ENCODE measurements at regions not wholly inside any gene's neighbourhood (a gene's known extent, or its start where the extent isn't known, plus 50 kb on each side); places are given as distances from the start of the nearest gene placed in this dataset.

GRCh38 chr2:106339609-106340008 is 128.6 kb downstream of the RGPD3 start:
- WGBS (ENCODE audit: insufficient coverage, low coverage, low lambda C conversion rate, missing lambda C conversion rate): 59% methylated on average over 3 of the region's 3 CpGs
- no peak for TF ChIP-seq CTCF (IDR thresholded peaks at IDR 0.05)
- no peak for TF ChIP-seq POLR2A (IDR thresholded peaks at IDR 0.05)
- no peaks in the 10 kb centered on the region for H3K36me3 ChIP-seq
- no peaks in the 10 kb centered on the region for H3K9me3 ChIP-seq
- ATAC-seq: no peak
- no peak overlapping the region for H3K4me3 ChIP-seq
- H3K4me1 ChIP-seq: no peaks in the 10 kb centered on the region
- H3K27me3 ChIP-seq: no peaks in the 10 kb centered on the region
- intact Hi-C loops (cut with DNase I): no loop called here
- no peak overlapping the region for H3K27ac ChIP-seq
- DNase-seq: no peak

- no peaks in the 10 kb centered on the region for H3K27me3 ChIP-seq
- WGBS (ENCODE audit: insufficient coverage, low coverage, low lambda C conversion rate, missing lambda C conversion rate): 85% methylated on average over 5 of the region's 5 CpGs
- ATAC-seq (no peak), DNase-seq (no peak)
- H3K4me1 ChIP-seq: no peaks in the 10 kb centered on the region
- no peaks in the 10 kb centered on the region for H3K36me3 ChIP-seq
- H3K4me3 ChIP-seq: no peak overlapping the region
- no peak for TF ChIP-seq POLR2A (IDR thresholded peaks at IDR 0.05)
- no peak for TF ChIP-seq CTCF (IDR thresholded peaks at IDR 0.05)
- H3K9me3 ChIP-seq: no peaks in the 10 kb centered on the region
- H3K27ac ChIP-seq: no peak overlapping the region
- intact Hi-C loops (cut with DNase I): no loop called here
Measured at GRCh38 chr2:106339132-106339531, 129.1 kb downstream of the RGPD3 start.

DNA sequence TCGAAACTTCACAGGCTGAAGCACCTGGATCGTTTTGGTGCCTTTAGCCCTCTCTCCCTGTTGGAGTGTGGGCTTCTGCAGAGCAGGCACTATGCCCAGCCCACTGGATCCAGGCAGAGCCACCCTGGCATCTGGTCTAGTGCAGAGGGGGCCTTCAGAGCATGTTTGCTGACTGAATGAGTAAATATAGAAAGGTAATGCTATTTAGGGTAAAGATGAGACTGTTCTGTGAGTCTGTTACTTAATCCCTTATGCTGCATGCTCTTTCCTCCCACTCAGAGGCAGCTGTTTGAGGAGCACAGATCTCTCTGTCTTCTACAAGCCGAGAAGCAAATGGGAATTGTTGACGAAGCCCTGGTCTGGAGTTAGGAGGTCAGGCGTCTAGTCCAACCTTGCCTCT is 130.2 kb downstream of the RGPD3 start:
- 77% methylated on average over 4 of the region's 5 CpGs for WGBS (ENCODE audit: insufficient coverage, low coverage, low lambda C conversion rate, missing lambda C conversion rate)
- DNase-seq (no peak), ATAC-seq (no peak)
- Histone ChIP-seq H3K4me3 (no peak overlapping the region), H3K36me3 (no peaks in the 10 kb centered on the region), H3K27ac (no peak overlapping the region), H3K9me3 (no peaks in the 10 kb centered on the region), H3K27me3 (no peaks in the 10 kb centered on the region), H3K4me1 (no peaks in the 10 kb centered on the region)
- intact Hi-C loops (cut with DNase I): no loop called here
- TF ChIP-seq POLR2A (IDR thresholded peaks at IDR 0.05) (no peak), CTCF (IDR thresholded peaks at IDR 0.05) (no peak)

DNA sequence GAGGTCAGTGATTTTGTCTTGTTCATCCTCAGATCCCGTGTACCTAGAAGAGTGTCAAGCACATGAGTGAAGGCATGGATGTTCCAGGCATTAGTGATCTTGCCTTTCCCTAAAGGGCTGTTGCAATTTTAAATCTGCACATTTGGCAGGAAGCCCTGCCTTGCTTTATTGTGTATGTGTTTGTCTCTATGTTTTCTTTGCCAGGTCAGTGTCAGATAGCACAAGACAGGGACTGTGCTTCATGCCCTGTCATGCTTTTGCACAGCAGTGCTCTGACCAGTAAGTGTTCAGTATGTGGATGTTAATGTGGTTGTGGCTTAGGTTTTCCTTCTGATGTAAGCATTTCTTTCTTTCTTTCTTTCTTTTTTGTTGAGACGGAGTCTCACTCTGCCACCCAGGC is 131.5 kb downstream of the RGPD3 start:
- no peak overlapping the region for H3K27ac ChIP-seq
- TF ChIP-seq POLR2A (IDR thresholded peaks at IDR 0.05) (no peak), CTCF (IDR thresholded peaks at IDR 0.05) (no peak)
- H3K27me3 ChIP-seq: no peaks in the 10 kb centered on the region
- no peaks in the 10 kb centered on the region for H3K9me3 ChIP-seq
- H3K4me3 ChIP-seq: no peak overlapping the region
- intact Hi-C loops (cut with DNase I): no loop called here
- ATAC-seq: peak; percentile 47 to 58 (median 54)
- H3K4me1 ChIP-seq: no peaks in the 10 kb centered on the region
- DNase-seq: no peak
- H3K36me3 ChIP-seq: no peaks in the 10 kb centered on the region
- 77% methylated on average over 2 of the region's 2 CpGs for WGBS (ENCODE audit: insufficient coverage, low coverage, low lambda C conversion rate, missing lambda C conversion rate)

DNA sequence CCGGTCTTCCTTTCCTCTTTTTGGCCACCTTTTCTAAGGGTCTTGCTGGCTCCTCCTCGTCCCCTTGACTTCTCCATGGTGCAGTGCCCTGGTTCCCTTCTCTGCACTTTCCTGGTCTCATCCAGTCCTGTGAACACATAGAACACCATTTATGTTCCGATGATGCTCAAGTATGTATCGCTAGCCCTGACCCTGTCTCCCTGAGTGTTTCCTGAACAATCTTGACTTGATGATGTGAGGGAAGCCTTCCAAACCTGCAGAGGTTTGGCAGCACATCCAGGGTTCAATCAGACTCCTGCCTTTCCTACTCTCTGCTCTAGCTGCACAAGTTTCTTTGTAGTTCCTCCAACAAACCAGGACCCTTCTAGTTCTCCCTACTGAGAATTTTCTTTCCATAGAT is 132.1 kb downstream of the RGPD3 start:
- Histone ChIP-seq H3K9me3 (no peaks in the 10 kb centered on the region), H3K4me3 (no peak overlapping the region), H3K27ac (no peak overlapping the region), H3K4me1 (no peaks in the 10 kb centered on the region), H3K36me3 (no peaks in the 10 kb centered on the region), H3K27me3 (no peaks in the 10 kb centered on the region)
- WGBS (ENCODE audit: insufficient coverage, low coverage, low lambda C conversion rate, missing lambda C conversion rate): 71% methylated on average over 2 of the region's 4 CpGs
- intact Hi-C loops (cut with DNase I): no loop called here
- ATAC-seq: no peak
- TF ChIP-seq CTCF (IDR thresholded peaks at IDR 0.05): no peak
- TF ChIP-seq POLR2A (IDR thresholded peaks at IDR 0.05): no peak
- DNase-seq: no peak
